Stimulated activated CD4-positive, alpha-beta T cell treated with anti-CD3 and anti-CD28 coated beads, TNF-alpha, amount 100 ng/mL, for 24 hours (primary cell): ENCODE measurements at regions not wholly inside any gene's neighbourhood (a gene's known extent, or its start where the extent isn't known, plus 50 kb on each side); places are given as distances from the start of the nearest gene placed in this dataset.
"Not testable (repeated sequence)": the region's sequence is repeated elsewhere in the genome, so short reads cannot be mapped to it uniquely, and the experiment has no call there.

Experiments
- DNase-seq, 3 experiments: peaks; one replicate each; pipeline ENCODE4 v3.0.0-alpha.2; 2020; ENCODE audit warnings: low read depth in 3 of 3

DNA sequence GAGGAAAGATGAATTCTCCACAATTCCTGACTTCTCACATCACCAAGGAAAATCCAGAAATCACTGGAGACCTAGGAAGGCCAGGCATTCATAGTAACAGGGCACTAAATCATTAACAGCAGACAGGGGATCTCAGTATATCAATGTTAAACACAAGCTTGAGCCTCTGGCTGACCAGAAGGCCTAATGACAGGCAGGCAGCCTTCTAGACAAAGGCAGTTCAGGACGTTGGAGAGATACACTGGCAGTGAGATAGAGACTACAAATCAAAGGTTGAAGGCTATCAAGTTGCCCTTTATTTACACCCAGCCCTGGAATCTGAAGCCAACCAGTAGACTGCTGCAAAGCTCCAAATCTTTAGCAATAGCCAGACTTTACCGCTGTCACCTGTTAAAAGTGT, 422.8 kb upstream of the CCL2 start:
- no peak for DNase-seq

DNA sequence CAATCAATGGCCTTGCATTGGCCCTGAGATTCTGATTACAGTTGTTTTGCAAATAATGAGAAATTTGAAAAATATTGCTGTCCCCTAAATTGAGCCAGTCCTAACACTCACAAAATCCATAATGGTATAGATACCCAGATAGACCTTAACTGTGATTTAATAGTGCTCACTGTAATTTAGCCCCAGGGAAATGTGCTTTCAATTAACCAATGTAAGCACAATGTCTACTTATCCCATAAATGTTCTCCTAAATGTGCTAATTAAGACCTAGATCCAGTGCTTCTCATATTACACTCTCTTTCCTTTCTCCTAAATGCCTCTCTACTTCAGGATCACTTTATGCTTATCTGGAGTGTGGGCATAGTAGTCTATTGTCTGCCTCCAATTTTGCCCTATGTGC, 417.8 kb upstream of the CCL2 start:
- DNase-seq = no peak

DNA sequence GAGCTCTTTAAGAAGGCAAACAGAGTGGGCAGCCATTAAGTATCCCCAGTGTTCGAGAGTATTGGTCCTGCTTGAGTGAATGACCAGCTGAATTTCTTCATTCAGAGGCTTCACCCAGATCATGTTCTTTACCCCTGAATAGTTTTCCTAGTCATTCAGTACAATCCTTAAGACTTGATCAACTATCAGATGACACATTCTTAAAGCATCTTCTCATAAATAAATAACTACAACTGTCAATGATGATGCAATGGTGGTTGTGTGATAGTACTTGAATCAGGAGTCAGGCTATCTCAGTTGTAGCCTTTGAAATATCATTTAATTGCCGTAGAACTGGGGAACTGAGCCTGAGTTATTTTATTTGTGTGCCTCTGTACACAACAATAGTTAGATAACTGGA, 416.8 kb upstream of the CCL2 start:
- no peak for DNase-seq

DNA sequence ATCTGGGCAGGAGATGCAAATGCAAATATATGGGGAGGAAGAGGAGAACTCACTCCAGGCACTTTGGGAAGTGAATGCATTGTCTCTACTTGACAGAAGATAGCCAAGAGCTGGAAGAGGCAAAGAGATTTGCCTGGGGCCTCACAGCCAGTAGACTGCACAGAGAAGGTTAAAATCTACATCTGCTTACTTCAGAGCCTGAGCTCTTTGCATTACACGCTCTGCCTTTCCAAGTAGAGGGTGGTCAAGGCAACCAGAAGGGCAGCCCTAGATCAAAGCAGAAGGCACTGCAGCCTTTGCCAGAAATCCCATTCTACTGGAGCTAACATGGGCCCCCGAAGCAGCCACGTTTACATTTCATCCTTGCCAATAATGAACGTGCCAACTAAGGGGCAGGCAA, 407.2 kb upstream of the CCL2 start:
- no peak for DNase-seq

DNA sequence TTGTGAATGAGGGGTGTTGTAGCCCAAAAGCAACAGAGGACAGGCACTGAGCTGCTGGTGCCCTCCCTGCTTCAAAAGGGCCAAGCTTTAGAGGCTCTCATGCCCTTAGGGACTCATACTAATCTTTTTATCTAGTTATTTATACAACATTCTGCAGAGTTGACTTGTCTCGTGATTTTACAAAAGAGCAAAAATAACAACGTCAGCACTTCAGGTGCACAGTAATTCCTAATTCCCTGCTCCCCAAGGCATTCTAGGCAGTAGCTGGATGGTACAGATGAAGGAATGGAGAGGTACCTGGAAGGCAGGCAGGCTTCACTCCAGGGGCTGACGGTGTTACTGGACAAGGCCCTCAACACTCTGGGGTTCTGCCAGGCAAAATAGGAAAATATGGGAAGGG, 406.7 kb upstream of the CCL2 start:
- no peak for DNase-seq

DNA sequence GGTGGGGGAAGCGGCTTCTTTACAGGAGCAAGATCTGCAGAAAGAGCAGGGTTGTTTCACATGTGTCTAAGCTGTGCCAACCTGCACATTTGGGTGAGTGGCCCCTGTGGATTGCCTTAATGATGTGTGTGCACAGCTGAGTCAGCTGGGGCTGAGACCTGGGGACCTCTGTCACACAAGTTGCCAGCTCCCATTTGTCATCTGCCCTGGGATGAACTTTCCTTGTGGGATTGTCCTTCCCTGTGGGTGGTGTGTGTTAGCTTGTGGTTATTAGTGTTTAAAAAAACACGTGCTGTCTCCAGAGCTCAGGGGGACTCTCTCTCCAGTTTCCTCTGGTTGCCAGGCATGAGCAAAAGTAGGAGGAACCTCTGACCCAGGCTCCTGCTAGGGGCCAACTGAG, 400.5 kb upstream of the CCL2 start:
- no peak for DNase-seq

DNA sequence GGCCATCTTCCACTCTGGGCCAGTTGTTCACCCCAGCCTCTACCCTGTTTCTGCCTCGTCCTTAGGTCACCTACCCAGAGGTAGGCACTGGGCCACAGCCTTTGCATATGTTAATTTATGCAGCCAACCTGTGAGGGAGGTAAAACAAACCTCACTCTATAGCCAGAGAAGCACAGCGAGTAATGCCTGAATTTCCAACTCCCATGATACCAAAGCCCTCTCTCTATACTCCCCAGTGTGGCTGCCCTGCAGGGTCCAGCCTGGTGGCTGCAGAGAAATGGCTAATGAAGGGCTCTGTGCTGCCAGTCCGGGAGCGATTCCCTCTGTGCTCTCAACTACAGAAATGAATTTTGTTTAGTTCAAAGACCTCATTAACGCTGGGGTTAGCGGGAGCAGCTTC, 397.0 kb upstream of the CCL2 start:
- no peak for DNase-seq

DNA sequence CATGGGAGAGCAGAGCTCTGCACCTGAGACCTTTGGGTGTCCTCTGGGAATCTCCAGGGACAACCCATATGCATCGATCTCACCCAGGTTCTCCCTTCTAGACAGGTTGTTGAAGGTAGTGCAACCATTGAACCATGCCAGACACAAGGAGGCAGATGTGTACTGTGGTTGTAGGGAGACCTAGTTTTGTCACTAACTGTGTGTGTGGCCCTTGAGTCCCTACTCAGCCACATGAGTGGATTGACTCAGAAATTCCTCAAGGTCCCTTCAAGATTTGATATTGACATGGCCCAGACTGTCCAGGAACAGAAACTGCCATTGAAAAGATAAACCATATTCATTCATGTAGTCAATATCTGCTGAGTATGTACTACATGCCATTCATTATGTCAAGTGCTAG, 396.4 kb upstream of the CCL2 start:
- no peak for DNase-seq

DNA sequence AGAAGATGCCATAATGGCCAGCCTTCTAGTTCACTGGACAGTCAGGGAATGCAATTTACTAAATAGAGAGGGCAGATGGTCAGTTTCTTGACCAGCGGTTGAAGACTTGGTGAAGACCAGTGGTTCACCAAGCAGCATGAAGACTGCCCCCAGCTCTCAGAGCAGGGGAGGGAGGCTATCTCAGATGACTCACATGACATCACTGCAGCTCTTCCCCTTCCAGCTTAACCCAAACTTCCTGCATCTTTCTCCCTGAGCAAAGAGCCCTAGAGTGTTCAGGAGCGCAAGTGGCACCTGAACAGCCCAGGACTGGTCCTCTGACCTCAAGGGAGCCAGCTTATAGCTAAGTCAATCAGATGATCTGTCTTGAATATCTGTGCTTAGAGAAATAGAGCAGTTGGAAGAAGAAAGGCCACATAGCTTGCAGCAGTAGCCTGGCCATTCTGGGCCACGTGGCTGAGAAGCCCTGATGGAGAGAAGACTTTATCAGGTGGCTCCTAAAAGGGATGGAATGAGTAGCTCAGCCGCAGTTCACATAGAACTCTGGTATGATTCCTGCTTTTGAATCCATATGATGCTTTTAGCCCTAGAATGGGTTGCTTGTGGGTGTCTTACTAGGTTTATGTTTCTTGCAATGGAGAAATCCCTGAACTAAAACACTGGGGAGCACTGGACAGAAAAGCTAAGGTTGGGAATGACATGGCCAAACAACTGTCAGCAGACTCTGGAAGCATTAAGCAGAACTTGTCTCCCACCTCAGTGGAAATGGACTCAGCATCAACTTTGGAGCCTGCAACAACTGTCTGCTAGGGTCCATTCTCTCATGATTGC, 392.1 kb upstream of the CCL2 start:
- no peak for DNase-seq

DNA sequence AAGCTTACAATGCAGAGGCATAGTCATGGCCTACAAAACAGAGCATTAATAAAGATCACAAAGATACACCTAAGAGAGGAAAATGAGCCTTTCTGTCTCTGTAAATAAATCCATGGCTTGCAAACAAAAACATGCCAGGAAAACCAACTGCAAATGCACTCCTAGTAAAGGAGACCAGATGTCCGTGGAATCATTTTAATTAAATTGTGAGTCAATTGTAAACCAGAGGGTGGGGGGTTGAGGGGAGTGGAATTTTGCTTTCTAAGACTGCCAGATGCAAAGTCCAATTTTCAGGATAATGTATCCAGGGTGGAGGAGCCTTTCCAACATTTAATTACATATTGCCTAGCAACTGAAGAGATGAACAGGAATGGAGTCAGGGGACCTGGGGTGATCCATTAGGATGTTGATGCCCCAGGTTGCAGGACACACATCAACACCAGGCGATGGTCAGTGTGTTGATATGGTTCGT, 390.3 kb upstream of the CCL2 start:
- no peak for DNase-seq

DNA sequence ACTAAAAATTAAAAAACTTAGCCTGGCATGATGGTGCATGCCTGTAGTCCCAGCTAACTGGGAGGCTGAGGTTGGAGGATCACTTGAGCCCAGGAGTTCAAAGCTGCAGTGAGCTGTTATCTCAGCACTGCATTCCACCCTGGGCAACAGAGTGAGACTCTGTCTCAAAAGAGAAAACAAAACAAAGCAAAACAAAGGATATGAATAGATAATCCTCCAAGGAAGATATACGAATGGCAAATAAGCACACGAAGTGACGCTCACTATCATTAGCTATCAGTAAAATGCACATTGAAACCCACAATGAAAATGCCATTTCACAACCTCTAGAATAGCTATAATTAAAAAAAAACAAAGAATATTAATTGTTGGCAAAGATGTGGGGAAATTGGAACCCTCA, 386.2 kb upstream of the CCL2 start:
- DNase-seq = no peak

DNA sequence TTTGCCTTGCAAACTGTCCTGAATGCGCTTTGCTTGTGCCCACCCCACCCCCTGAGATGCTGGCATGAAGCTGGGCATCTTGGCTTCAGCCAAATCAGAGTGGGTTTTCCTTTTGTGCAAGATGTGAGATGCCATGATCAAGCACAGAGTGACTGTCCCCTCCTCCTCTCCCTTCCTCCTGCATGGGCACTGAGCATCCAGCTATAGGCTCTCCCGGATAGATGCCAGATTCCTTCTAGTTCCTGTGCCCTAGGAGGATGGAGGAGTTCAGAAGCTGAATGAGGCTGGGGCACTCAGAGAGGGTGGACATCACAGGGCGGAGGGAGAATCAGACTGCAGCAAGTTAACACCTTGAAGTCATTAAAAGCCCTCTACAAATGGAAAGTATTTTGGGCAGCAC, 384.1 kb upstream of the CCL2 start:
- no peak for DNase-seq

DNA sequence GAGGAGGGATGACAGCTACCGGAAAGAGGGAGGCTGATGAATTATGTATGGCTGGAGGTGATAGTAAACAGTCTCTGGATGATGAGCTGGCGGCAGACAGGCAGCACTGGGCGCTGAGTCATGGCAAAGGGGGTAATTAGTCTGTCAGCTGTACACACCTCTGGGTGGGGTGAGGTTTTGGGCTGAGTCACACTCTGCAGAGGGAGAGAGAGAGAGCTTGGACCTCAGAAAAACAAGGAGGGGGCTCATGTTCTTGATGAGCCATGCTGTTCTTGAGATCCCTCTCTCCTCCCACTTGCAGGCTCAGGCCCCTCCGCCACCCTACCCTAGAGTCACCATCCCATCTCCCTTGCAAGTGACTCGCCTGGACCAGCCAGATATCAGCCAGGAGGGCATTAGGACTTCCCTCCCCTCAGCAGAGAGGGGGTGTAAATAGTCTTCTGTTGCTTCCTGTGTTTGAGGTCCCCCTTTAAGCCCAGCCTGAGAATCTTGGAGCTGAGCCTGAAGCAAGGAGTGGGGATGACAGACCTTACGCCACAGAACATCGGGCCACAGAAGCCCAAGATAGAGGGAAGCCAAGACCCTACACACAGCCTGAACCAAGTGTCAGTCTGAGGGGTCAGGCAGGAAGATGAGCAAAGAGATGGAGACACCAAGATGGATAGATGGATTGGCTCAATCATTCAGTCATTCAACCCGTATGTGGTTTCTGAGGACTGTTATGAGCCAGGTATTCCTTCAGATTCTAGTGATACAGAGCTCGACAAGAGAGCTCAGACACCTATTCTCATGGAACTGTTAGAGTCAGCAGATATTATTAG, 383.2 kb upstream of the CCL2 start:
- no peak for DNase-seq

DNA sequence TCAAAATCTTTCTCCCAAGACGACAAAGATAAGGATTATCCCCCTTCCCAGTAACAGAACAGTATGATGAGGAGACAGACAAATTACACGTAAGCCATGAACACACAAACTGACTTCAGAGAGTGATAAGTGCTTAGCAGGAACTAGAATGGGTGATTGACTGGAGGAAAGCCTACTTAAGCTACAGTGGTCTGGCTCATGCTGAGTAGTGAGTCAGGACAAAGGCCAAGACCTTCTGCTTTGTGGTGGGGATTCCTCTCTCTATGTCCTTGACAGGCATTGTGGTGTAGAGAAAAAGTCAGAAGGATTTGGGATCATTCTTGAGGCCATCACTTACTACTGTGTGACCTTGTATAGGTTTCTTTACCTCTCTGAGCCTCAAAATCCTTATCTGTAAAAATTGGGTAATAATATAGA, 381.9 kb upstream of the CCL2 start:
- no peak for DNase-seq

DNA sequence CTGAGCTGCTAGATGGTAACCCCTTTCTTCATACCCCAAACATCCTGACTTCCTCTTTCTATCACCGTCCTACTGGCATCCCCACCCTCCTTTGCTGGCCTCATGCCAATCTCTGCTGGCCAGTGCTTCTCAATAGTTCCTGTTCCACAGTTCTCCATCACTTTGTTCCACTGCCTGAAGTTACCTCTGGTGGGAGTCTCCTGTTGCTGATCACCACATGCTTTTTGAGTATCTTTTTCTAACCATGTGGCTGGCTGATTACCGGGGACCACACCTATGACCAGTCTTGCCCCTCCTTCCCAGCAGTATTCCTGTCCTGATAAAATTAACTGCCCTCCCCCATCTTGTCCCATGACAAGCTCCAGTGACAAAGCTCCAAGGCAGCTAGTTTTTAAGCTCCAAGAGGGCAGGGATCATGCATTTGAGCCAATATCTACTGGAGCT, 380.4 kb upstream of the CCL2 start:
- no peak for DNase-seq

DNA sequence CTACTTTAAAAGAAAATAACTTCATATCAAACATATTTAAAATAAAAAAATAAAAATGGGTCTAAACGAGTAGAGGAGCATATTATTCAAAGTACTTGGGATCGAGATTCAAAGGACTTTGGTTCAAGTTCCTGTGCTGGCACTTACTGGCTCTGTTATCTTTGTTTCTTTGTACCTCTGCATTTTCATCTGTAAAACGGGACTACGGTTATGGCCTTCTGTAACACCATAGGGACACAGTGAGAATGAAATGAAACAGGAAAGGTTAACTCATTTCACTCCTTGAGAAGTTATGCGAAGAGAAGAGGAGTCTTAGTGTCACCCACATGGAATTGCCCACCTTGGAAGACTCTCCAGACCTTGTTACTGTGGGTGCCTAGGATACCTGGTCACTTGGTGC, 379.1 kb upstream of the CCL2 start:
- no peak for DNase-seq

DNA sequence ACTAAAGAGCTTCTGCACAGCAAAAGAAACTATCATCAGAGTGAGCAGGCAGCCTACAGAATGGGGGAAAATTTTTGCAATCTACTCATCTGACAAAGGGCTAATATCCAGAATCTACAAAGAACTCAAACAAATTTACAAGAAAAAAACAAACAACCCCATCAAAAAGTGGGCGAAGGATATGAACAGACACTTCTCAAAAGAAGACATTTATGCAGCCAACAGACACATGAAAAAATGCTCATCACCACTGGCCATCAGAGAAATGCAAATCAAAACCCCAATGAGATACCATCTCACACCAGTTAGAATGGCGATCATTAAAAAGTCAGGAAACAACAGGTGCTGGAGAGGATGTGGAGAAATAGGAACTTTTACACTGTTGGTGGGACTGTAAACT, 372.8 kb upstream of the CCL2 start:
- DNase-seq = not testable (repeated sequence)

DNA sequence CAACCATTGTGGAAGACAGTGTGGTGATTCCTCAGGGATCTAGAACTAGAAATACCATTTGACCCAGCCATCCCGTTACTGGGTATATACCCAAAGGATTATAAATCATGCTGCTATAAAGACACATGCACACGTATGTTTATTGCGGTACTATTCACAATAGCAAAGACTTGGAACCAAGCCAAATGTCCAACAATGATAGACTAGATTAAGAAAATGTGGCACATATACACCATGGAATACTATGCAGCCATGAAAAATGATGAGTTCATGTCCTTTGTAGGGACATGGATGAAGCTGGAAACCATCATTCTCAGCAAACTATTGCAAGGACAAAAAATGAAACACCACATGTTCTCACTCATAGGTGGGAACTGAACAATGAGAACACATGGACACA, 372.4 kb upstream of the CCL2 start:
- not testable (repeated sequence) for DNase-seq

DNA sequence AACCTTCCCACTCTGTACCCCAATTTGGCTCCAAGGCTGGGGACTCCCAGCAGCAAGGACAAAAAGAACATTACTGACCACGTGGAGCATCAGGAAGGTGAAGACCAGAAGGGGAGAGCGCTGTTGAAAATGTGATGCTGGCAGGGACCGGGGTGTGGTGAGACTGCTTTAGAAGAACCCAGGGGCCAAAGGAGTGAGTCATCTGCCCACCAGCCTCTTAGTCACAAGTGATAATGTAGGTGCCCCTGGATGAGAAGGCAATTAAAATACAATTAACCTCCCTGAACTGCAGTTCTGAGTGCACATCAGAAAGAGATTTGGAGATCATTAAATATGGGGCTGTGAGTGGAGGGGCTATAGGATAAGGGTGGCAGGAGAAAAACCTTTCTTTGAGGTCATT, 366.6 kb upstream of the CCL2 start:
- DNase-seq = no peak

DNA sequence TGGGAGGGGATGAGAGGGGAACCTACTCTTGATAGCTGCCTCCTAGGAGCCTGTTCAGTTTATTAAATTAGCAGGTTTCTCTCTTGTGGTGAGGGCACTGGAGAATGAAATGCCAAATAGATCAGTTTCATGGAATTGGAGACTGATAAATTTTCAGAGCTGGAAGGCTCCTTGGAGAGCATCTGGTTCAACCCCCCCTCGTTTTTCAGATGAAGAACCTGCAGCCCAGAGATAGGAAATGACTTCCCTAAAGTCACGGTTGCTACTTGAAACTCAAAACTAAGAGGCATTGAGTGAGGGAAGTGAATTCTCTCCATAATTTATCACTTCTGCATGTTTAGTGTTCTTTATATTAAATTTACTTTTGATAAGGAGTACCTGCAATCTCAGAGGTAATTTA, 366.0 kb upstream of the CCL2 start:
- no peak for DNase-seq

DNA sequence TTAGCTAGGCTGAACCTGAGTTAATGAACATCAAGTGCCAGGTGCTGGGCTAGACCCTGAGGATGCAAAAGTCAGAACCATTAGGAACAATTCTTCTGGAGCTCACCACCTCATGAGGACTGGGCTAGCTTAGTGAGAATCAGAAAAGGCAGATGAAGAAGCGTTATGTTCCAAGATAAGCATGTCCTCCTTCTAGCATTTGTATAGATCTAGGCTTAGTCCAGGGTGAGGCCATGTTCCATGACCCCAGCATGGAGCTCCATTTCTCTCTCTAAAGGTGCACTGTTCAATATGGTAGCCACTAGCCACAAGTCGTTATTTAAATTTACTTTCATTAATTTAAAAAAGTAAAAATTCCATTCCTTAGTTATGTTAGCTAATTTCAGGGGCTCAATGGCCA, 365.3 kb upstream of the CCL2 start:
- no peak for DNase-seq

DNA sequence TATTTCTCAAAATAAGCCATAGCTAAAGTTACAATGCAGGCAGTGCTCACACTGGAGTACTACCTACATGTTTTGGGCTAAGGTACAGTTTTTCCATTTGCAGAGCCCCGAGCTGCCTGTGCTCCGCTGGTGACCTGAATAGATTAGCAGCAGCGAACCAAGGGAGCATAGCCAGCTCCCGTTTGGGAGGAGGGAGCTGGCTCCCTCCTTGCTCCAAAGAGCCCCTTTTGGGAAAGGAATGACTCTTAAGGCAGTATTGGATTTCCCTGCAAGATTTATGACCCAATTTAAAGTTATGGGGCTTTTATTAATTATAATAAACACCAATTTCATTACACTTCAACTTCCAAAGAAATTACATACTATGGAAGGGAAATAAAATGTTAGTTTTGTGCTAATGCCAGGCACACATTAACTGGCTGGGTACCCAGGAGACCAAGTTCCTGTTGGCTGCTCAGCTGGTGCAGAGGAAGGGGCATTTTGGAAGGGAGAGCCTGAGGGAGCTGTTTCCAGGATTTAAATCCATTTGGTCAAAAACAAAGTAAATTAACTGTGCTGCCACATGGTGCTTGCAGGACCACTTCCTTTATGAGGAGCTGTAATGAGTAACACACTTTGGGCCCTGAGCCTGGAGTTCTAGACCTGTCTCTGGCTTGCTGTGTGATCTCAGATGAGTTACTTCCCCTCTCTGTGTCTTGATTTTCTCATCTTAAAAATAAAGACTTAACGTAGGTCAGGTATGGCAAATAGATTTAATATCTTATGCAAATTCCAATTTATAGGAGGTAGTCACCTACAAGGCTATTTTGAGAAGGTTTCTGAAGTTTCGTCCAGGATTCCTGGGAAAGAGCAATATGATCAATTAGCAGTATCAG, 362.1 kb upstream of the CCL2 start:
- no peak for DNase-seq
